ENCODE measurements at regions not wholly inside any gene's neighbourhood (a gene's known extent, or its start where the extent isn't known, plus 50 kb on each side); places are given as distances from the start of the nearest gene placed in this dataset.
"Not testable (repeated sequence)": the region's sequence is repeated elsewhere in the genome, so short reads cannot be mapped to it uniquely, and the experiment has no call there.

GRCh38 chr4:186792728-186793366 lies 69.2 kb upstream of the FAT1 start:
- H3K36me3 ChIP-seq (ENCODE audit: insufficient read depth, low read length) = no peaks in the 10 kb centered on the region
- no peaks in the 10 kb centered on the region for H4K20me1 ChIP-seq (ENCODE audit: insufficient read depth, low read length)
- H3K4me1 ChIP-seq (ENCODE audit: insufficient read depth, low read length) = peaks cover 24% of the 10 kb centered on the region
- TF ChIP-seq, protein P1, sequence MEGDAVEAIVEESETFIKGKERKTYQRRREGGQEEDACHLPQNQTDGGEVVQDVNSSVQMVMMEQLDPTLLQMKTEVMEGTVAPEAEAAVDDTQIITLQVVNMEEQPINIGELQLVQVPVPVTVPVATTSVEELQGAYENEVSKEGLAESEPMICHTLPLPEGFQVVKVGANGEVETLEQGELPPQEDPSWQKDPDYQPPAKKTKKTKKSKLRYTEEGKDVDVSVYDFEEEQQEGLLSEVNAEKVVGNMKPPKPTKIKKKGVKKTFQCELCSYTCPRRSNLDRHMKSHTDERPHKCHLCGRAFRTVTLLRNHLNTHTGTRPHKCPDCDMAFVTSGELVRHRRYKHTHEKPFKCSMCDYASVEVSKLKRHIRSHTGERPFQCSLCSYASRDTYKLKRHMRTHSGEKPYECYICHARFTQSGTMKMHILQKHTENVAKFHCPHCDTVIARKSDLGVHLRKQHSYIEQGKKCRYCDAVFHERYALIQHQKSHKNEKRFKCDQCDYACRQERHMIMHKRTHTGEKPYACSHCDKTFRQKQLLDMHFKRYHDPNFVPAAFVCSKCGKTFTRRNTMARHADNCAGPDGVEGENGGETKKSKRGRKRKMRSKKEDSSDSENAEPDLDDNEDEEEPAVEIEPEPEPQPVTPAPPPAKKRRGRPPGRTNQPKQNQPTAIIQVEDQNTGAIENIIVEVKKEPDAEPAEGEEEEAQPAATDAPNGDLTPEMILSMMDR (IDR thresholded peaks at IDR 0.05; ENCODE audit: extremely low read depth, low read depth, low read length) = no peak
- no peaks in the 10 kb centered on the region for H3K9me3 ChIP-seq (ENCODE audit: low read depth, low read length)
- H3K4me2 ChIP-seq (ENCODE audit: insufficient read depth, low read length) = no peak overlapping the region
- no peak overlapping the region for H3K4me3 ChIP-seq (ENCODE audit: insufficient read depth, low read length)
- peak overlapping the region; percentile 62 for H3K27ac ChIP-seq (ENCODE audit: low read depth, low read length)
- H3K27me3 ChIP-seq (ENCODE audit: insufficient read depth, low read length) = no peaks in the 10 kb centered on the region
- H2AFZ ChIP-seq (ENCODE audit: low read length) = no peak overlapping the region
- DNase-seq (ENCODE audit: insufficient read length, low spot score, missing footprints) = peak; percentile 66
- H3K79me2 ChIP-seq (ENCODE audit: insufficient read depth, low read length) = no peaks in the 10 kb centered on the region

DNA sequence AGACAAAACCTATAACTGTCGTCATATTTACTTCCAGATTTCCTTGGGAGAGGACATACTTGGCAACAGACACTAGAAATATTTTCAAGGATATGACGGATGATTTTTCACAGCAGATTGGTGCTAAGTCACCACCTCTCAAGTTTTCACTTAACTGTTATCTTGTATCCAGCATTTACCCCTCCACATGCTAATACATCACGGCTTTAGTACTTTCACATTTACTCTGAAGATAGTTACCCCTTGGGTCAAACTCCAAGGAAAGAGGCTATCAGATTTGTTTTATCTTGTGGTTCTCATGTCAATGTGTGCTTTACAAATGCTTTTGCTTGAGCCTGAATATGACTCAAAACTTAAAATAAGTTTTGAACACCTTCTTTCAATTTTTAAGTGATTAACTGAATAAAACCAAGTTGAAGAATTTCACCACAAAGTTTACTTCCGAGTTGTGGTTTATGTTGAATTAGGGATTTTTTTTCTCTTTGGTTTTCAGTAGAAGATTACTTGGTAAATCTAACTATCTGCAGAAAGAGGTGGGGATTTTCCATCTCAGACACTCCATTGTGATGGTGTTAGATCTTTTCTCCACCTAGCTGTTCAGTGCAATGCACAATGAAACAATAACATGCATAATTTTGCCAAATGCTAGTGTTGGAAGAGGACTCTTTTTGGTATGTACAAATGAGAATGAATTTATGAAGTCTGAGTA lies 75.4 kb upstream of the FAT1 start:
- Histone ChIP-seq H3K4me1 (ENCODE audit: insufficient read depth, low read length) (no peaks in the 10 kb centered on the region), H3K4me3 (ENCODE audit: insufficient read depth, low read length) (no peak overlapping the region), H3K36me3 (ENCODE audit: insufficient read depth, low read length) (no peaks in the 10 kb centered on the region), H3K27ac (ENCODE audit: low read depth, low read length) (no peak overlapping the region), H3K9me3 (ENCODE audit: low read depth, low read length) (no peaks in the 10 kb centered on the region), H3K27me3 (ENCODE audit: insufficient read depth, low read length) (no peaks in the 10 kb centered on the region), H3K4me2 (ENCODE audit: insufficient read depth, low read length) (no peak overlapping the region), H4K20me1 (ENCODE audit: insufficient read depth, low read length) (no peaks in the 10 kb centered on the region), H3K79me2 (ENCODE audit: insufficient read depth, low read length) (no peaks in the 10 kb centered on the region), H2AFZ (ENCODE audit: low read length) (no peak overlapping the region)
- TF ChIP-seq, protein P1 (IDR thresholded peaks at IDR 0.05; ENCODE audit: extremely low read depth, low read depth, low read length) = no peak
- no peak for DNase-seq (ENCODE audit: insufficient read length, low spot score, missing footprints)

GRCh38 chr4:186805020-186805820 lies 81.6 kb upstream of the FAT1 start:
- Histone ChIP-seq H3K79me2 (ENCODE audit: insufficient read depth, low read length) (no peaks in the 10 kb centered on the region), H3K4me1 (ENCODE audit: insufficient read depth, low read length) (peaks cover 22% of the 10 kb centered on the region), H2AFZ (ENCODE audit: low read length) (no peak overlapping the region), H3K9me3 (ENCODE audit: low read depth, low read length) (no peaks in the 10 kb centered on the region), H3K27me3 (ENCODE audit: insufficient read depth, low read length) (no peaks in the 10 kb centered on the region), H3K36me3 (ENCODE audit: insufficient read depth, low read length) (no peaks in the 10 kb centered on the region), H3K4me2 (ENCODE audit: insufficient read depth, low read length) (no peak overlapping the region), H4K20me1 (ENCODE audit: insufficient read depth, low read length) (no peaks in the 10 kb centered on the region), H3K27ac (ENCODE audit: low read depth, low read length) (no peak overlapping the region), H3K4me3 (ENCODE audit: insufficient read depth, low read length) (no peak overlapping the region)
- TF ChIP-seq, protein P1 (IDR thresholded peaks at IDR 0.05; ENCODE audit: extremely low read depth, low read depth, low read length) = no peak
- DNase-seq (ENCODE audit: insufficient read length, low spot score, missing footprints) = no peak

GRCh38 chr4:186805917-186806316 lies 82.3 kb upstream of the FAT1 start:
- H2AFZ ChIP-seq (ENCODE audit: low read length); H3K4me2 ChIP-seq (ENCODE audit: insufficient read depth, low read length); DNase-seq (ENCODE audit: insufficient read length, low spot score, missing footprints); H3K4me3 ChIP-seq (ENCODE audit: insufficient read depth, low read length); H3K36me3 ChIP-seq (ENCODE audit: insufficient read depth, low read length); H3K79me2 ChIP-seq (ENCODE audit: insufficient read depth, low read length); H3K27me3 ChIP-seq (ENCODE audit: insufficient read depth, low read length); H3K27ac ChIP-seq (ENCODE audit: low read depth, low read length); H4K20me1 ChIP-seq (ENCODE audit: insufficient read depth, low read length); H3K9me3 ChIP-seq (ENCODE audit: low read depth, low read length): not testable (repeated sequence)
- peaks cover 22% of the 10 kb centered on the region for H3K4me1 ChIP-seq (ENCODE audit: insufficient read depth, low read length)
